BE2C (cell line): ENCODE measurements at regions not wholly inside any gene's neighbourhood (a gene's known extent, or its start where the extent isn't known, plus 50 kb on each side); places are given as distances from the start of the nearest gene placed in this dataset.

Experiments
- DNase-seq: peaks from one replicate; pipeline ENCODE4 v3.0.0-alpha.2; 2020
- H3K27me3 ChIP-seq: fragments of 250-450 bp; sonication (Bioruptor Pico); 2 replicates; pipeline ENCODE4 v1.5.1; 2020; ENCODE audit warnings: mild to moderate bottlenecking
- H3K36me3 ChIP-seq: fragments of 250-450 bp; sonication (Bioruptor Pico); 2 replicates; pipeline ENCODE4 v1.5.1; 2020; ENCODE audit warnings: mild to moderate bottlenecking
- H3K4me1 ChIP-seq: fragments of 250-450 bp; sonication (Bioruptor Pico); 2 replicates; pipeline ENCODE4 v1.5.1; 2020
- H3K4me3 ChIP-seq: 2 replicates; pipeline ENCODE4 v1.5.1; 2011; ENCODE audit warnings: low read depth, low read length
- H3K9me3 ChIP-seq: fragments of 250-450 bp; sonication (Bioruptor Pico); 2 replicates; pipeline ENCODE4 v1.5.1; 2020
- TF ChIP-seq, protein P1 (sequence below): IDR thresholded peaks from 2 replicates; pipeline ENCODE4 v1.5.1; 2012; ENCODE audit warnings: mild to moderate bottlenecking, low read depth, low read length

DNA sequence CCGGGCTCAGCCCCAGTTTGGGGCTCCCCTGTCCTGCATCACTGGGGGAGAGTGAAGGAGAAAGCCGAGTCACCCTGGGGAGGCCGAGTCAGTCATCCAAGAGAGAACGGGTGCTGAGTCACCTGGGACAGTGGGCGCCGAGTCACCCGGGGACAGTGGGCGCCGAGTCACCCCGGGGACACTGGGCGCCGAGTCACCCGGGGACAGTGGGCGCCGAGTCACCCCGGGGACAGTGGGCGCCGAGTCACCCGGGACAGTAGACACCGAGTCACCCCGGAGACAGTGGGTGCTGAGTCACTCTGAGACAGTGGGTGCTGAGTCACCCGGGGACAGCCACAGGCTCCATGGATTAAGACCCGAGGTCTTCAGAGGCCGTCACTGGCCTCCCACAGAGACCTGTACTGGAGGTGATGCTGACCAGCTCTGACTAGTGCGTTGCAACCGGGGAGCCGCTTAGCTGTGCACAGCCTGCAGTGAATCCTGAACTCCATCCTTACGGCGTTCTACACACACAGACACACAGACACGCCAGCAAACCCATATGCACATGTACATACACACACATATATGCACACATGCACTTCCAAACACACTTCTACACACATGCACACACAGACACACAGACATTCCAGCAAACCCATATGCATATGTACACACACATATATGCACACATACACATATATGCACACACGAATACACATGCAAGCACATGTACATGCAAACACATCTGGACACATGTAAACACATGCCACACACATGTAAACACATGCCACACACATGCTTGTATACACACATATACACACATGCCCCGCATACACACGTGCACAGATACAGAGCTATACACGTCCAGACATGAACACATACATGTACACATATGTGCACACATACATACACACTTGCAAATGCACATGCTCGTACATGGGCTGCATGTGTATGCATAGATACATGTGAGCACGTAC, 64.9 kb upstream of the GALNT9 start:
- peaks cover 78% of the 10 kb centered on the region for H3K27me3 ChIP-seq
- no peaks in the 10 kb centered on the region for H3K4me1 ChIP-seq
- no peak for DNase-seq

GRCh38 chr12:132393245-132393795, 63.9 kb upstream of the GALNT9 start:
- peaks cover 78% of the 10 kb centered on the region for H3K27me3 ChIP-seq
- TF ChIP-seq, protein P1, sequence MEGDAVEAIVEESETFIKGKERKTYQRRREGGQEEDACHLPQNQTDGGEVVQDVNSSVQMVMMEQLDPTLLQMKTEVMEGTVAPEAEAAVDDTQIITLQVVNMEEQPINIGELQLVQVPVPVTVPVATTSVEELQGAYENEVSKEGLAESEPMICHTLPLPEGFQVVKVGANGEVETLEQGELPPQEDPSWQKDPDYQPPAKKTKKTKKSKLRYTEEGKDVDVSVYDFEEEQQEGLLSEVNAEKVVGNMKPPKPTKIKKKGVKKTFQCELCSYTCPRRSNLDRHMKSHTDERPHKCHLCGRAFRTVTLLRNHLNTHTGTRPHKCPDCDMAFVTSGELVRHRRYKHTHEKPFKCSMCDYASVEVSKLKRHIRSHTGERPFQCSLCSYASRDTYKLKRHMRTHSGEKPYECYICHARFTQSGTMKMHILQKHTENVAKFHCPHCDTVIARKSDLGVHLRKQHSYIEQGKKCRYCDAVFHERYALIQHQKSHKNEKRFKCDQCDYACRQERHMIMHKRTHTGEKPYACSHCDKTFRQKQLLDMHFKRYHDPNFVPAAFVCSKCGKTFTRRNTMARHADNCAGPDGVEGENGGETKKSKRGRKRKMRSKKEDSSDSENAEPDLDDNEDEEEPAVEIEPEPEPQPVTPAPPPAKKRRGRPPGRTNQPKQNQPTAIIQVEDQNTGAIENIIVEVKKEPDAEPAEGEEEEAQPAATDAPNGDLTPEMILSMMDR = no peak
- H3K36me3 ChIP-seq = no peaks in the 10 kb centered on the region
- no peak for DNase-seq
- no peaks in the 10 kb centered on the region for H3K4me1 ChIP-seq
- no peaks in the 10 kb centered on the region for H3K9me3 ChIP-seq
- H3K4me3 ChIP-seq = no peak overlapping the region

More for the DNA sequence above, 64.9 kb upstream of the GALNT9 start:
- H3K9me3 ChIP-seq = no peaks in the 10 kb centered on the region
- no peaks in the 10 kb centered on the region for H3K36me3 ChIP-seq
- TF ChIP-seq, protein P1 = no peak
- no peak overlapping the region for H3K4me3 ChIP-seq

GRCh38 chr12:132392389-132393244, 63.2 kb upstream of the GALNT9 start:
- no peaks in the 10 kb centered on the region for H3K36me3 ChIP-seq
- H3K4me1 ChIP-seq = no peaks in the 10 kb centered on the region
- H3K4me3 ChIP-seq = no peak overlapping the region
- DNase-seq = no peak
- no peaks in the 10 kb centered on the region for H3K9me3 ChIP-seq
- peaks cover 73% of the 10 kb centered on the region for H3K27me3 ChIP-seq
- TF ChIP-seq, protein P1 = no peak

- no peaks in the 10 kb centered on the region for H3K9me3 ChIP-seq
- H3K4me3 ChIP-seq = no peak overlapping the region
- no peaks in the 10 kb centered on the region for H3K36me3 ChIP-seq
- DNase-seq = no peak
- no peaks in the 10 kb centered on the region for H3K4me1 ChIP-seq
- peaks cover 78% of the 10 kb centered on the region for H3K27me3 ChIP-seq
- TF ChIP-seq, protein P1 = no peak
Measured at GRCh38 chr12:132391326-132392041, 62.1 kb upstream of the GALNT9 start.

DNA sequence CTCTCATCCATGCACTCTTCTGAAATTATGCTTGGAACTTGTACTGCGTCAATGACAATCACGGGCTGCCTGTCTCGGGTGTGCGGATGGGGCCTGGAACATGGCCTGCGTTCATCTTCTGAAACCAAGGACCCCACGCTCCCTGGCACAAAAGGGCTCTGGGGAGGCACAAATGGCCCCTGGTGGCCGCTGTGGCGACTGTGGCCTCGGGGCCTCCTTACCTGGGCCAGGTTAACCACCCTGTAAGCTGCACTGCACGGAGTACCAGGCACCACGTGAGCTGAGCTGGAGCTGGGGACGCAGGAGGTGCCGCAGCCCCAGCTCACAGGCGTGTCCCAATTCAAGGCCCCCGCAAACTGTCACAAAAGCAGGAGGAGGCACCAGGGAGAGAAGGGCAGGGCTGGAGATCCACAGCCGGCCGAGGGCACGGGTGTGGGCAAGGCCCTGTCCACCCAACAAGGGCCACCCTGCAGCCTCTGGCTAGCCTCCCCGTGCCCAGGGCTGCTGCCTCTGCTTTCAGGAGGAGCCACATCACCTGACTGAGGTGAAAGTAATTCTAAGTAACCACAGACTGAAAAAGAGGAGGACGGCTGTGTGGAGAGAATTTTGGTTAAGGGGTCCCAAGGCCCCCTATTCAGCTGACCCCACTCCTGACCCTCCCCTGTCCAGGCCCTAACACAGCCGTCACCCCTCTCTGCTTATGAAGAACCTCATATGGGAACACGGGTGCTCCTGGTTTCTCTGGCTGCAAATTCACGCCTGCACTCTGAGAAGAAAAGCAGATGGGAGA, 61.1 kb upstream of the GALNT9 start:
- H3K4me1 ChIP-seq = no peaks in the 10 kb centered on the region
- TF ChIP-seq, protein P1 = no peak
- peaks cover 78% of the 10 kb centered on the region for H3K27me3 ChIP-seq
- H3K36me3 ChIP-seq = no peaks in the 10 kb centered on the region
- DNase-seq = no peak
- no peak overlapping the region for H3K4me3 ChIP-seq
- no peaks in the 10 kb centered on the region for H3K9me3 ChIP-seq
